Ovary (tissue), 7 donors: ENCODE measurements at regions not wholly inside any gene's neighbourhood (a gene's known extent, or its start where the extent isn't known, plus 50 kb on each side); places are given as distances from the start of the nearest gene placed in this dataset.

Experiments used
- DNase-seq, 5 donors: peaks; one replicate each; pipeline ENCODE4 v3.0.0-alpha.2; 2019 to 2020
- H3K27ac ChIP-seq, 2 donors: fragments of 200-600 bp; one replicate each; pipeline versions ENCODE4 v1.5.1 to v1.8.0; 2019 to 2022
- H3K27me3 ChIP-seq: fragments of 200-600 bp; one replicate; pipeline ENCODE4 v1.8.0; 2022
- H3K36me3 ChIP-seq: fragments of 200-600 bp; sonication (generic); one replicate; pipeline ENCODE4 v1.5.1; 2019
- H3K4me1 ChIP-seq: one replicate; pipeline ENCODE4 v1.8.1; 2013; ENCODE audit warnings: mild to moderate bottlenecking, moderate library complexity; ENCODE audit not compliant: insufficient read depth
- H3K4me3 ChIP-seq: fragments of 200-600 bp; sonication (generic); one replicate; pipeline ENCODE4 v1.5.1; 2017
- H3K9me3 ChIP-seq, 2 donors: fragments of 200-600 bp in 1 of 2; sonication (generic) in 1 of 2; one replicate each; pipeline versions ENCODE4 v1.5.1 to v1.8.1; 2013 to 2019; ENCODE audit warnings: mild to moderate bottlenecking in 1 of 2, moderate library complexity in 1 of 2
- CTCF ChIP-seq, 3 donors: fragments of 450-650 bp in 2 of 3; fragments of 200-600 bp in 1 of 3; IDR thresholded peaks; one replicate each; pipeline versions ENCODE4 v1.5.1 to v1.8.0; 2016 to 2022; ENCODE audit warnings: antibody characterized with exemption in 3 of 3, mild to moderate bottlenecking in 1 of 3
- EP300 ChIP-seq: sonication (generic); formaldehyde crosslinking; IDR thresholded peaks from one replicate; pipeline ENCODE4 v1.6.1; 2017; ENCODE audit warnings: antibody characterized with exemption
- POLR2A ChIP-seq: fragments of 450-650 bp; IDR thresholded peaks from one replicate; pipeline ENCODE4 v1.6.1; 2017; ENCODE audit warnings: antibody characterized with exemption, mild to moderate bottlenecking, moderate library complexity
- whole genome bisulfite sequencing, 3 donors: extraction: QIAGEN DNeasy Blood & Tissue Kit in 1 of 3; methylation state at CpG; one replicate each; pipeline versions ENCODE4 v1.1.5 to v1.1.7; 2013 to 2017; 5-methylcytosine and 5-hydroxymethylcytosine counted together
- intact Hi-C, 4 donors: fragments of 100-400 bp; cut with DNase I; formaldehyde crosslinking; loops; one replicate each; pipeline versions ENCODE4 v1.11.0 to v1.15.1; 2022 to 2023
- donor health status: DM: no; HTN: no; CAD: no; lungs with moderate emphysema.
- donor health status: DM: no; HTN: no; CAD: no.
- donor health status: Bipolar disorder and iron deficiency.
- donor health status: DM: no; HTN: no; CAD: no.
- donor health status: DM: yes; HTN: yes; CAD: no.

DNA sequence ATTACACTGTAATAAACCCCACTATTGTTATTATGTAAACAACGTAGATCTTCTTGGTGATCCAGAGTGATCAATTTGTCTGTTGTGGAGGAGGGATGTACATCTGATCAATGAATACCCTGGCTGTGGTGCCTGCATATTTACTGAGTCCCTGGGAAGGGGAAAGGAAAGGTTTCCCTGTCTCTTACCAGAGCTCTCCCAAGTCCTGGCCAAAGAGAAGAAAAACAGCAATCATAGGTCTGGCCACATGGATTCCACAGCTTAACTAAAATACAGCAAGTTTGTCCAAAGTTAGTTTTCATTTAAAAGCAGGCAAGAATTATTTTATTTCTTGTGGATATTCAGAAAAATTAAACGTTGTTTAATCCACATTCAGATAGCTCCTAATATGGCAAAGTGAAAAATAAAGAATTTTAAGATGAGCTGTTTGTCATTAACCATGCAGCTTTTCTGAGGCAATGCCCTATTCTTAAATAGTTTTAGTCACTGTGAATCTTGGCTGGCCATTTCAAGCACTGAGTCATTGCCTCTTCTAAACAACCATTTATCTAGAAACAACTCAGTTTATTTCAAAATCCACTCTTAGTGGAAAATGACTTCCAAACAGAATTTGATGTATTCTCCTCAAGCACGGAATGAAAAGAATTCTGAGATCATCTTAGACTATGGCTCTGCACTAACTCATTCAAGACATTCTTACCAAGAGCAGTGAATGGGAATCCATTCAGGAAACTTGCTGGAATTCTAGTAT lies 1004.4 kb upstream of the CDH2 start:
- Histone ChIP-seq H3K4me3 (no peak overlapping the region), H3K27me3 (no peaks in the 10 kb centered on the region), H3K9me3 (no peaks in the 10 kb centered on the region), H3K4me1 (no peaks in the 10 kb centered on the region), H3K36me3 (no peaks in the 10 kb centered on the region), H3K27ac (no peak overlapping the region)
- DNase-seq = peak in 1 of 5 donors; percentile 24
- intact Hi-C loops = no loop called here
- 20 to 31% (median 25%) methylated on average over 3 of the region's 3 CpGs for WGBS, 3 donors
- TF ChIP-seq POLR2A = no peak
- no peak for TF ChIP-seq EP300

DNA sequence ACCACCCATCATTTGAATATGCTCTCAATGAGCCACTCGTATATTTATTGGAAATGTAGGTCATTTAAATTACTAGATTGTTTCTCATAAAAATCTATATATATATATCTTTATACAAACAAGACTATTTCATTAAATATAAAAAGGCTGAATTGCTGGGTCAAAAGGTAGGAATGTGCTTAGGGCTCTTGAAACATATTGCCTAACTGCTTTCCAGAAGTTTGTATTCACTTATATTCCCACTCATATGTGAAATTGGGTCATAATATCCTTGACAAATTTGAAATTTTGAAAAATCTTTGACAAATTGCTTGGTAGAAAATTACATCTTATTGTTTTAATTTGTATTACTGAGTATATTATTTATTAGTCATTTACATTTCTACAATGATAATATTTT lies 999.8 kb upstream of the CDH2 start:
- Histone ChIP-seq H3K4me3 (no peak overlapping the region), H3K27me3 (no peaks in the 10 kb centered on the region), H3K27ac (no peak overlapping the region), H3K4me1 (no peaks in the 10 kb centered on the region), H3K36me3 (no peaks in the 10 kb centered on the region), H3K9me3 (no peaks in the 10 kb centered on the region)
- DNase-seq = no peak
- intact Hi-C loops = no loop called here
- no peak for TF ChIP-seq EP300
- TF ChIP-seq POLR2A = no peak
- no peak for TF ChIP-seq CTCF (IDR thresholded peaks at IDR 0.05)
- WGBS, 3 donors = 87 to 97% (median 92%) methylated on average over 1 of the region's 1 CpG

- Histone ChIP-seq H3K4me1 (no peaks in the 10 kb centered on the region), H3K4me3 (no peak overlapping the region), H3K27ac (no peak overlapping the region), H3K36me3 (no peaks in the 10 kb centered on the region), H3K27me3 (no peaks in the 10 kb centered on the region), H3K9me3 (no peaks in the 10 kb centered on the region)
- intact Hi-C loops = no loop called here
- 52 to 63% (median 62%) methylated on average over 3 of the region's 3 CpGs for WGBS, 3 donors
- no peak for TF ChIP-seq CTCF (IDR thresholded peaks at IDR 0.05)
- no peak for DNase-seq
These were observed 998.0 kb upstream of the CDH2 start for GRCh38 chr18:29174891-29175290.

DNA sequence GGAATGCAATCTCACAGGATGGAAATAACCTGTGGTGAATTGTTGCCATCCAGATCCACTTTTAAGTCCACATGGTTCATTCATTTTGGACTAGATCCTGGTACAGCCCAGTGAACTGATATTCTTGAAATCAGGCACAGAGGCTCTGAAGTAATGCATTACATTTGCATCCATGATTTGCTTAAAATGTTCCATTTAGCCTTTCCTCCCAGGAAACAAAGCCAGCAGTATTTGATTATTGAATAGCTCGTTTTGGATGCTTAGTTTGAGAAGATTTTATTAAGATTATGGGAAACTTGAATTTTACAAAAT lies 995.8 kb upstream of the CDH2 start:
- Histone ChIP-seq H3K27ac (no peak overlapping the region), H3K4me3 (no peak overlapping the region), H3K36me3 (no peaks in the 10 kb centered on the region), H3K9me3 (no peaks in the 10 kb centered on the region), H3K27me3 (no peaks in the 10 kb centered on the region), H3K4me1 (no peaks in the 10 kb centered on the region)
- intact Hi-C loops = no loop called here
- DNase-seq = no peak
- no peak for TF ChIP-seq EP300
- TF ChIP-seq POLR2A = no peak
- TF ChIP-seq CTCF (IDR thresholded peaks at IDR 0.05) = no peak
- 58 to 79% (median 63%) methylated on average over 1 of the region's 1 CpG for WGBS, 3 donors

- 64 to 77% (median 73%) methylated on average over 5 of the region's 5 CpGs for WGBS, 3 donors
- Histone ChIP-seq H3K9me3 (no peaks in the 10 kb centered on the region), H3K4me1 (no peaks in the 10 kb centered on the region), H3K27me3 (no peaks in the 10 kb centered on the region), H3K36me3 (no peaks in the 10 kb centered on the region), H3K27ac (no peak overlapping the region), H3K4me3 (no peak overlapping the region)
- no peak for DNase-seq
- TF ChIP-seq POLR2A (no peak), CTCF (IDR thresholded peaks at IDR 0.05) (no peak), EP300 (no peak)
- intact Hi-C loops = no loop called here
These were observed 995.2 kb upstream of the CDH2 start for GRCh38 chr18:29171892-29172755.
